HAP-1 (cell line): ENCODE measurements at regions not wholly inside any gene's neighbourhood (a gene's known extent, or its start where the extent isn't known, plus 50 kb on each side); places are given as distances from the start of the nearest gene placed in this dataset.

ENCODE experiments used
- DNase-seq, 2 experiments: peaks; one replicate each; pipeline ENCODE4 v3.0.0-alpha.2; 2016 to 2020; ENCODE audit warnings: low spot score in 2 of 2
- H3K27me3 ChIP-seq: fragments of 250-450 bp; sonication (Bioruptor Pico); 2 replicates; pipeline ENCODE4 v1.5.1; 2020; ENCODE audit warnings: low read depth, mild to moderate bottlenecking, moderate library complexity
- H3K36me3 ChIP-seq: fragments of 250-450 bp; sonication (Bioruptor Pico); replicated peaks from 2 replicates; pipeline ENCODE4 v1.5.1; 2020; ENCODE audit warnings: mild to moderate bottlenecking
- H3K4me1 ChIP-seq: fragments of 250-450 bp; sonication (Bioruptor Pico); 2 replicates; pipeline ENCODE4 v1.5.1; 2020; ENCODE audit warnings: mild to moderate bottlenecking
- H3K4me3 ChIP-seq: fragments of 250-450 bp; sonication (Bioruptor Pico); 2 replicates; pipeline ENCODE4 v1.5.1; 2020; ENCODE audit warnings: mild to moderate bottlenecking, moderate library complexity
- H3K9me3 ChIP-seq: fragments of 250-450 bp; sonication (Bioruptor Pico); 2 replicates; pipeline ENCODE4 v1.5.1; 2020; ENCODE audit warnings: mild to moderate bottlenecking, moderate library complexity
- in situ Hi-C: fragments of 300-500 bp; cut with MboI; formaldehyde crosslinking; loops from 3 replicates; pipeline ENCODE4 v1.14.3; 2020; ENCODE audit warnings: low sequenced_read_pairs, inconsistent platforms, mixed read lengths

GRCh38 chr9:105854026-105854782 lies 159.9 kb downstream of the TMEM38B start:
- Histone ChIP-seq H3K9me3 (no peaks in the 10 kb centered on the region), H3K27me3 (no peaks in the 10 kb centered on the region), H3K36me3 (no peaks in the 10 kb centered on the region), H3K4me3 (no peak overlapping the region), H3K4me1 (no peaks in the 10 kb centered on the region; the same call in 1 of the 2 replicates)
- no peak for DNase-seq
- in situ Hi-C loops = loop anchor here (25.0 kb wide), 1 partner anchor 242 kb away; no protein-coding TSS in a partner anchor

- H3K4me1 ChIP-seq = no peaks in the 10 kb centered on the region; the same call in 1 of the 2 replicates
- no peak overlapping the region for H3K4me3 ChIP-seq
- H3K9me3 ChIP-seq = no peaks in the 10 kb centered on the region
- H3K36me3 ChIP-seq = no peaks in the 10 kb centered on the region
- no peaks in the 10 kb centered on the region for H3K27me3 ChIP-seq
- no peak for DNase-seq
- in situ Hi-C loops = loop anchor here (25.0 kb wide), 1 partner anchor 243 kb away; no protein-coding TSS in a partner anchor
These were observed 160.7 kb downstream of the TMEM38B start for GRCh38 chr9:105854783-105855724.

- in situ Hi-C loops = loop anchor here (25.0 kb wide), 1 partner anchor 244 kb away; no protein-coding TSS in a partner anchor
These were observed 161.6 kb downstream of the TMEM38B start for GRCh38 chr9:105855987-105856386.

GRCh38 chr9:105858006-105858690 lies 163.8 kb downstream of the TMEM38B start:
- Histone ChIP-seq H3K27me3 (no peaks in the 10 kb centered on the region), H3K4me1 (no peaks in the 10 kb centered on the region), H3K4me3 (no peak overlapping the region), H3K36me3 (no peaks in the 10 kb centered on the region), H3K9me3 (no peaks in the 10 kb centered on the region)
- DNase-seq = no peak
- in situ Hi-C loops = loop anchor here (25.0 kb wide), 1 partner anchor 246 kb away; no protein-coding TSS in a partner anchor

More at GRCh38 chr9:105855987-105856386, 161.6 kb downstream of the TMEM38B start:
- Histone ChIP-seq H3K9me3 (no peaks in the 10 kb centered on the region), H3K36me3 (no peaks in the 10 kb centered on the region), H3K4me1 (no peaks in the 10 kb centered on the region; the same call in 1 of the 2 replicates), H3K27me3 (no peaks in the 10 kb centered on the region), H3K4me3 (no peak overlapping the region)
- DNase-seq = no peak

DNA sequence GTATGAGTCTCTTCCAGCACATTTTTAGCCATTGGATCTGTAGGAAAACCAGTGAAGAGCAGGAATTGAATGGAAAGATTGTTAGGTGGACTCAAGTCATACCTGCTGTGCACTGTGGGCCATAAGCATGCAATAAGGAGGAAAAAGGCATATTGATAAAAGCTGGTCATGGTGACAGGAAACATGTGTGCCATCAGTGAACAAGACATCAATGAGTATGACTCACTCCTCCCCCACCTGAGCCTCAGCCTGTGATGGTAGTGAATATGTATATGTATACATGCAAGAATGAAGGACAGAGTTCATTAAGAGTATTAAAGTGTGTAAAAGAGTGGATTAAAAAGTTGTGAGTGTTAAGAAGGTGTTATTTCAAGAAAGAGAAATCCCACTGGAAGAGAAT lies 164.5 kb downstream of the TMEM38B start:
- H3K36me3 ChIP-seq = no peaks in the 10 kb centered on the region
- in situ Hi-C loops = loop anchor here (25.0 kb wide), 1 partner anchor 247 kb away; no protein-coding TSS in a partner anchor
- no peaks in the 10 kb centered on the region for H3K9me3 ChIP-seq
- DNase-seq = no peak
- no peak overlapping the region for H3K4me3 ChIP-seq
- no peaks in the 10 kb centered on the region for H3K4me1 ChIP-seq
- H3K27me3 ChIP-seq = no peaks in the 10 kb centered on the region

DNA sequence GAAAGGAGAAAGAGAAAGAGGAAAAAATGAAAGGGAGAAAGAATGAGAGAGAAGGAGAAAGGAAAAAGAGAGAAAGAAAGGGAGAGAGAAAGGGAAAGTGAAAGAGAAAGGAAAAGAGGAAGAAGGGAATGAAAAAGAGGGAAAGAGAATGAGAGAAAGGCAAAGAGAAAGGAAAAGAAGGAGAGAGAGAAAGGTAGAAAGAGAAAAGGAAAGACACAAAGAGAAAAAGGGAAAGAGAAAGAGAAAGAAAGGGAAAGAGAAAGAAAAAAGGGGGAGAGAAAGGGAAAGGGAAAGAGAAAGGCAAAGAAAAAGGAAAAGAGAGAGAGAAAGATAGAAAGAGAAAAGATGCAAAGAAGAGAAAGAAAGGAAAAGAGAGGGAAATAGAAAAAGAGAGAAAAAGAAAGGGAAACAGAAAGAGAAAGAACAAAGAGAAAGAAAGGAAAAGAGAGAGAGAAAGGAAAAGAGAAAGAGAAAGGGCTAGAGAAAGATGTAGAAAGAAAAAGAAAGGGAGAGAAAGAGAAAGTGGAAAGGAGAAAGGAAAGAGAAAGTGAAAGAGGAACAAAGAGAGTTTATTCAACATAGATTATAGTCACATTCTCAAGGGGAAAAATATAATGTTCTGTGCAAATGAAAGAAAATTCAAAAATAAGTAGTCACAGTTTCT lies 165.2 kb downstream of the TMEM38B start:
- no peaks in the 10 kb centered on the region for H3K36me3 ChIP-seq
- H3K27me3 ChIP-seq = no peaks in the 10 kb centered on the region
- in situ Hi-C loops = loop anchor here (25.0 kb wide), 1 partner anchor 247 kb away; no protein-coding TSS in a partner anchor
- no peaks in the 10 kb centered on the region for H3K9me3 ChIP-seq
- no peak for DNase-seq
- no peak overlapping the region for H3K4me3 ChIP-seq
- H3K4me1 ChIP-seq = no peaks in the 10 kb centered on the region

DNA sequence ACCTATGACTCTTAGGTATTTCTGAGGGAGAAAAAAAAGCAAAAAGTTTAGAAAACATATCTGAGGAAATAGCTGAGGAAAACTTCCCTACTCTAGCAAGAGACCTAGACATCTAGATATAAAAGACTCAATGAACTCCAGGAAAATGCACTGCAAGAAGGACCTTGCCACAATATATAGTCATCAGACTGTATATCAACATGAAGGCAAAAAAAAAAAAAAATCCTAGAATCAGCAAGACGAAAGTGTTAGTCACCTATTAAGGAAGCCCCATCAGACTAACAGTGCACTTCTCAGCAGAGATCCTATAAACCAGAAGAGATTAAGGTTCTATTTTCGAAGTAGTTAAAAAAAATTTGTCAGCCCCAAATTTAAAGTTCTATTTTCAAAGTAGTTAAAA lies 166.2 kb downstream of the TMEM38B start:
- no peak for DNase-seq
- Histone ChIP-seq H3K9me3 (no peaks in the 10 kb centered on the region), H3K27me3 (no peaks in the 10 kb centered on the region), H3K36me3 (no peaks in the 10 kb centered on the region), H3K4me3 (no peak overlapping the region), H3K4me1 (no peaks in the 10 kb centered on the region)
- in situ Hi-C loops = loop anchor here (25.0 kb wide), 1 partner anchor 248 kb away; no protein-coding TSS in a partner anchor

DNA sequence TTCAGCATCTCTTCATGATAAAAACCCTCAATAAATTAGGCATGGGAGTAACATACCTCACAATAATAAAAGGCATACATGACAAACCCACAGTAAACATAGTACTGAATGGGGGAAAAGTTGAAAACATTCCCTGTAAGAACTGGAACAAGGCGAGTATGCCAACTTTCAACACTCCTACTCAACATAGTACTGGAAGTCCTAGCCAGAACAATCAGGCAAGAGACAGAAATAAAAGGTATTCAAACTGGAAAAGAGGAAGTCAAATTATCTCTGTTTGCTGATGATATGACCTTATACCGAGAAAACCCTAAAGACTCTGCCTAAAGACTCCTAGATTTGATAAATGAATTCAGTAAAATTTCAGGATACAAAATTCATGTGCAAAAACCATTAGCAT lies 167.6 kb downstream of the TMEM38B start:
- Histone ChIP-seq H3K36me3 (no peaks in the 10 kb centered on the region), H3K4me1 (no peaks in the 10 kb centered on the region), H3K27me3 (no peaks in the 10 kb centered on the region), H3K4me3 (no peak overlapping the region), H3K9me3 (no peaks in the 10 kb centered on the region)
- no peak for DNase-seq
- in situ Hi-C loops = loop anchor here (25.0 kb wide), 1 partner anchor 250 kb away; no protein-coding TSS in a partner anchor

DNA sequence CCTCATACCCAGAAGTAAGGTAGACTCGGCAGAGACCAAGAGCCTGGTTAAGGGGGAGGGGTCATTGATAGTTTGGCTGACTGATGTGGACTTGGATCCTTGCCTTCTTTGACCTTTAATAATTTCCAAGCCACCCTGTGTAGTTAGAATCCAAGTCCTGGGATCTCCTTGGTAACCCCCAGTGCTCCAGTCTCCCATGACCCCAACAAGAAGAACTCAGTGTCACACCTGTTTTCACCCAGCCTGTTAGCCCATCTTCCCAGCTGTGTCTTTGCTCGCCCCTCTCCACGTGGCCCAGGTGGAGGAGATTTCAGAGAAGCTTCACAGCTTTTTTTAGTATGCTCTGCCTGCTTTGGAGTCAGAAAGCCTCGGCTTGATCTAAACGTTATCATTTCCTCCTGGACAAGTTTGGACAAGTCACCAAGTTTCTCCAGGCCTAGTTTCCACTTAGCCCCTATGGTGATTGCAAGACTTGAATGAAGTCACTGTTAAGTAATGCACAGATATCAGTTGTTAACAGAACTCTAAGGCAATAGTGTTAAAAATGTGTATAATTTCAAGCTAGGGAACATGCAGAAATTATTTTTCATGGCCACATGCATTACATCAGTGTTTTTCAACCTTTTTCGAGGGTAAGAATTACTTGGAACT lies 170.0 kb downstream of the TMEM38B start:
- no peaks in the 10 kb centered on the region for H3K9me3 ChIP-seq
- no peak for DNase-seq
- H3K4me1 ChIP-seq = no peaks in the 10 kb centered on the region
- H3K36me3 ChIP-seq = no peaks in the 10 kb centered on the region
- no peak overlapping the region for H3K4me3 ChIP-seq
- in situ Hi-C loops = loop anchor here (25.0 kb wide), 1 partner anchor 252 kb away; no protein-coding TSS in a partner anchor
- no peaks in the 10 kb centered on the region for H3K27me3 ChIP-seq

DNA sequence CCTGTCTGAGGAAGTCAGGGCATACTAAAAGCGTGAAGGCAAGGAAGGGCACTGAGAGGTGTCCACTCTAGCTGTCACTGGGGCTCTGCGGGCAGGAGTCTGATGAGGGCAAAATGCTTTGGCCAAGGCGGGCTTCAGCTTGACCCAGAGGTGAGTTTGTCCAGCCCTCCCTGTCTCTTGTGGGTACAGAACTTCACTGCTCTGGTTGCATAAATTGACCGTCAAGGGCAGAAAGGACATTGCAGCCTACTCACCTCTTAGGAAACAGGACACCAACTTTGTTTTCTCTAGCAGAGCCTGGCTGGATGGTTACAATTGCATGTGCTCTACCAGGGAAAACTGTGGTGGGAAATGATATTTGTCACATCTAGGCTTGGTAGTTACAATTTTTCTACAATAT lies 170.9 kb downstream of the TMEM38B start:
- in situ Hi-C loops = loop anchor here (25.0 kb wide), 1 partner anchor 253 kb away; no protein-coding TSS in a partner anchor
- Histone ChIP-seq H3K4me3 (no peak overlapping the region), H3K4me1 (no peaks in the 10 kb centered on the region), H3K9me3 (no peaks in the 10 kb centered on the region), H3K36me3 (no peaks in the 10 kb centered on the region), H3K27me3 (no peaks in the 10 kb centered on the region)
- no peak for DNase-seq

- Histone ChIP-seq H3K36me3 (no peaks in the 10 kb centered on the region), H3K27me3 (no peaks in the 10 kb centered on the region), H3K4me1 (no peaks in the 10 kb centered on the region), H3K9me3 (no peaks in the 10 kb centered on the region), H3K4me3 (no peak overlapping the region)
- DNase-seq = no peak
- in situ Hi-C loops = loop anchor here (25.0 kb wide), 1 partner anchor 259 kb away; no protein-coding TSS in a partner anchor
These were observed 177.2 kb downstream of the TMEM38B start for GRCh38 chr9:105871540-105871939.

DNA sequence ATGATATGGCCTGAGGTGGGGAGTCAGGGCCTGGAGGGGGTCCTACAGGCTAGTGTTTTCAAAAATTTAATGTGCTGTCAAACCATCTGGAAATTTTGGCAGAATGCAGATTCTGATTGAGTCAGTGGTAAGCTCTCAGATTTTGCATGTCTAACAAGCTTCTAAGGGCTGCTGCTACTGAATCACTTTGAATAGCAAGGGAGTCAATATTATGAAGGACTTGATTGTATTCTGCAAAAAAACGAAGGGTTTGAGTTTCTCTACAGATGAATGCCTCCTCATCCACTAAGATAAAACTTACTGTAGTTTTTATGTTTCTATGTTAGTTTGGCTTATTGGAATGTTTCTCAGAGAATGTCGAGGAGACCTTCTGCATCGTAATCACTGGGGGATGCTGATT lies 179.5 kb downstream of the TMEM38B start:
- in situ Hi-C loops = loop anchor here (25.0 kb wide), 1 partner anchor 262 kb away; no protein-coding TSS in a partner anchor
- H3K9me3 ChIP-seq = no peaks in the 10 kb centered on the region
- no peaks in the 10 kb centered on the region for H3K4me1 ChIP-seq
- no peaks in the 10 kb centered on the region for H3K36me3 ChIP-seq
- no peak overlapping the region for H3K4me3 ChIP-seq
- DNase-seq = no peak
- H3K27me3 ChIP-seq = no peaks in the 10 kb centered on the region
